Liver (tissue), 8 donors: ENCODE measurements at regions not wholly inside any gene's neighbourhood (a gene's known extent, or its start where the extent isn't known, plus 50 kb on each side); places are given as distances from the start of the nearest gene placed in this dataset.

Experiments
- DNase-seq: peaks from one replicate; pipeline ENCODE4 v3.0.0-alpha.2; 2017; ENCODE audit warnings: low spot score
- H3K27ac ChIP-seq, 2 donors: one replicate each; pipeline ENCODE4 v1.7.0; 2013; ENCODE audit warnings: inconsistent platforms in 2 of 2, low read length in 2 of 2, control low read depth in 1 of 2, low read depth in 1 of 2, mild to moderate bottlenecking in 1 of 2
- H3K27me3 ChIP-seq, 4 donors: one replicate each; pipeline versions ENCODE4 v1.6.1 to v1.7.0; 2013; ENCODE audit warnings: low read length in 3 of 4, inconsistent platforms in 1 of 4, mild to moderate bottlenecking in 1 of 4, moderate library complexity in 1 of 4; ENCODE audit not compliant: control insufficient read depth in 4 of 4, insufficient read depth in 4 of 4
- H3K36me3 ChIP-seq, 4 donors: one replicate each; pipeline versions ENCODE4 v1.6.1 to v1.7.0; 2013; ENCODE audit warnings: low read length in 3 of 4, mild to moderate bottlenecking in 3 of 4, low read depth in 1 of 4, moderate library complexity in 1 of 4; ENCODE audit not compliant: control insufficient read depth in 4 of 4, insufficient read depth in 3 of 4
- H3K4me1 ChIP-seq, 4 donors: one replicate each; pipeline versions ENCODE4 v1.6.1 to v1.7.0; 2013; ENCODE audit warnings: low read length in 3 of 4, mild to moderate bottlenecking in 3 of 4, moderate library complexity in 1 of 4; ENCODE audit not compliant: control insufficient read depth in 4 of 4, insufficient read depth in 4 of 4
- H3K4me3 ChIP-seq, 3 donors: one replicate each; pipeline versions ENCODE4 v1.6.1 to v1.7.0; 2013; ENCODE audit warnings: low read length in 3 of 3, control low read depth in 1 of 3, low read depth in 1 of 3, mild to moderate bottlenecking in 1 of 3
- H3K9ac ChIP-seq, 2 donors: one replicate each; pipeline ENCODE4 v1.7.0; 2013; ENCODE audit warnings: low read length in 2 of 2, mild to moderate bottlenecking in 2 of 2, moderate library complexity in 2 of 2, control low read depth in 1 of 2, low read depth in 1 of 2
- H3K9me3 ChIP-seq, 4 donors: one replicate each; pipeline versions ENCODE4 v1.6.1 to v1.7.0; 2013; ENCODE audit warnings: low read length in 3 of 4; ENCODE audit not compliant: control insufficient read depth in 4 of 4
- ATF3 ChIP-seq: IDR thresholded peaks from 2 replicates; pipeline ENCODE4 v1.6.1; 2016; ENCODE audit warnings: antibody characterized with exemption
- FOXA1 ChIP-seq: IDR thresholded peaks from 2 replicates; pipeline ENCODE4 v1.6.1; 2016; ENCODE audit warnings: antibody characterized with exemption
- FOXA2 ChIP-seq: IDR thresholded peaks from 2 replicates; pipeline ENCODE4 v1.6.1; 2016; ENCODE audit warnings: antibody characterized with exemption
- GABPA ChIP-seq, 2 donors: IDR thresholded peaks in 1 of 2; conservative IDR thresholded peaks in 1 of 2; 2 replicates each; pipeline ENCODE4 v1.6.1; 2016; ENCODE audit warnings: antibody characterized with exemption in 2 of 2, mild to moderate bottlenecking in 1 of 2, moderate library complexity in 1 of 2
- HNF4A ChIP-seq, 2 donors: conservative IDR thresholded peaks; 2 replicates each; pipeline ENCODE4 v1.6.1; 2016; ENCODE audit warnings: antibody characterized with exemption in 2 of 2, mild to moderate bottlenecking in 2 of 2
- HNF4G ChIP-seq: IDR thresholded peaks from 2 replicates; pipeline ENCODE4 v1.6.1; 2016; ENCODE audit warnings: antibody characterized with exemption
- JUND ChIP-seq, 2 donors: IDR thresholded peaks; 2 replicates each; pipeline ENCODE4 v1.6.1; 2016; ENCODE audit warnings: antibody characterized with exemption in 2 of 2
- MAX ChIP-seq: IDR thresholded peaks from 2 replicates; pipeline ENCODE4 v1.6.1; 2016; ENCODE audit warnings: antibody characterized with exemption
- NR2F2 ChIP-seq: IDR thresholded peaks from 2 replicates; pipeline ENCODE4 v1.6.1; 2016; ENCODE audit warnings: antibody characterized with exemption
- RAD21 ChIP-seq, 2 donors: IDR thresholded peaks; 2 replicates each; pipeline ENCODE4 v1.6.1; 2016; ENCODE audit warnings: antibody characterized with exemption in 2 of 2, mild to moderate bottlenecking in 2 of 2
- REST ChIP-seq: IDR thresholded peaks from 2 replicates; pipeline ENCODE4 v1.6.1; 2016; ENCODE audit warnings: antibody characterized with exemption, mild to moderate bottlenecking
- SP1 ChIP-seq: IDR thresholded peaks from 2 replicates; pipeline ENCODE4 v1.6.1; 2018; ENCODE audit warnings: antibody characterized with exemption, mild to moderate bottlenecking
- TAF1 ChIP-seq: conservative IDR thresholded peaks from 2 replicates; pipeline ENCODE4 v1.6.1; 2016; ENCODE audit warnings: antibody characterized with exemption, mild to moderate bottlenecking
- YY1 ChIP-seq: IDR thresholded peaks from 2 replicates; pipeline ENCODE4 v1.6.1; 2016; ENCODE audit warnings: antibody characterized with exemption, mild to moderate bottlenecking
- ZBTB33 ChIP-seq: IDR thresholded peaks from 2 replicates; pipeline ENCODE4 v1.6.1; 2016; ENCODE audit warnings: antibody characterized with exemption
- WGBS: extraction: QIAGEN DNeasy Blood & Tissue Kit; methylation state at CpG from one replicate; pipeline ENCODE4 v1.1.7; 2013; 5-methylcytosine and 5-hydroxymethylcytosine counted together
- TF ChIP-seq, protein P1 (sequence below): fragments of 150-350 bp; IDR thresholded peaks from 2 replicates; pipeline ENCODE4 v1.5.1; 2017; ENCODE audit warnings: improper control_type of control experiment, low read depth, low read length; ENCODE audit not compliant: missing input control
- donor health status: healthy.
- donor health status: healthy.
- donor health status: healthy.
- donor health status: healthy.
- donor health status: healthy.

DNA sequence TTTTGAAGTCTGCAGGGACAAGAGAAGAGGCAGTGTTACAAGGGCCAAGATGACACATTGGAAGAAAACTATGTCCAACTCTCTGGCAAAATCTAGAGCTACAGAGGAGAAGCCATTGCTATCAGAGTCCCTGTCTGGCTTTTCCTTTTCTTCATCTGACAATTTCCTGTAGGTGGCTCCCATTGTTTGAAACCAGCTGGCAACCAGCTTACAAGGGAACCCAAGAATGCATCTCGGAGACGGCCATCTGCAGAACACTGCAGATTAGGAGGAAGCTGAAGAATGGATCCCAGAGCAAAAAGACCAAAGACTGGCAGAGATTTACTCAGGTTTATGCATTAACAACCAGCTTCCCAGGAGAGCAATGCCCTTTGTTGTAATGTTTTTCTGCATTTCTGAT is 216.2 kb upstream of the CTSO start:
- Histone ChIP-seq H3K36me3 (no peaks in the 10 kb centered on the region), H3K9ac (no peak overlapping the region), H3K4me3 (no peak overlapping the region), H3K4me1 (peaks cover 0 to 3% (median 0%) of the 10 kb centered on the region in 4 donors), H3K27me3 (no peaks in the 10 kb centered on the region), H3K27ac (no peak overlapping the region), H3K9me3 (no peaks in the 10 kb centered on the region)
- no peak for DNase-seq
- 70% methylated on average over 2 of the region's 2 CpGs for WGBS
- TF ChIP-seq, protein P1, sequence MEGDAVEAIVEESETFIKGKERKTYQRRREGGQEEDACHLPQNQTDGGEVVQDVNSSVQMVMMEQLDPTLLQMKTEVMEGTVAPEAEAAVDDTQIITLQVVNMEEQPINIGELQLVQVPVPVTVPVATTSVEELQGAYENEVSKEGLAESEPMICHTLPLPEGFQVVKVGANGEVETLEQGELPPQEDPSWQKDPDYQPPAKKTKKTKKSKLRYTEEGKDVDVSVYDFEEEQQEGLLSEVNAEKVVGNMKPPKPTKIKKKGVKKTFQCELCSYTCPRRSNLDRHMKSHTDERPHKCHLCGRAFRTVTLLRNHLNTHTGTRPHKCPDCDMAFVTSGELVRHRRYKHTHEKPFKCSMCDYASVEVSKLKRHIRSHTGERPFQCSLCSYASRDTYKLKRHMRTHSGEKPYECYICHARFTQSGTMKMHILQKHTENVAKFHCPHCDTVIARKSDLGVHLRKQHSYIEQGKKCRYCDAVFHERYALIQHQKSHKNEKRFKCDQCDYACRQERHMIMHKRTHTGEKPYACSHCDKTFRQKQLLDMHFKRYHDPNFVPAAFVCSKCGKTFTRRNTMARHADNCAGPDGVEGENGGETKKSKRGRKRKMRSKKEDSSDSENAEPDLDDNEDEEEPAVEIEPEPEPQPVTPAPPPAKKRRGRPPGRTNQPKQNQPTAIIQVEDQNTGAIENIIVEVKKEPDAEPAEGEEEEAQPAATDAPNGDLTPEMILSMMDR: no peak
- TF ChIP-seq ATF3 (no peak), SP1 (no peak), HNF4A (conservative IDR thresholded peaks at IDR 0.05) (no peak), NR2F2 (no peak), HNF4G (no peak), GABPA (IDR thresholded peaks at IDR 0.05 in 1 of 2, conservative IDR thresholded peaks at IDR 0.05 in 1 of 2) (no peak), TAF1 (no peak), YY1 (no peak), FOXA2 (no peak), MAX (no peak), FOXA1 (no peak), ZBTB33 (no peak), JUND (IDR thresholded peaks at IDR 0.05) (no peak), RAD21 (IDR thresholded peaks at IDR 0.05) (no peak)

GRCh38 chr4:156169011-156169410 is 215.3 kb upstream of the CTSO start:
- Histone ChIP-seq H3K27ac (no peak overlapping the region), H3K4me3 (no peak overlapping the region), H3K27me3 (no peaks in the 10 kb centered on the region), H3K9ac (peak overlapping the region in 1 of 2 donors; percentile 38), H3K4me1 (peaks cover 0 to 3% (median 0%) of the 10 kb centered on the region in 4 donors), H3K36me3 (no peaks in the 10 kb centered on the region), H3K9me3 (no peaks in the 10 kb centered on the region)
- no peak for TF ChIP-seq SP1
- TF ChIP-seq RAD21 (IDR thresholded peaks at IDR 0.05): peak; percentile 24 to 41
- no peak for DNase-seq
- WGBS: 66% methylated on average over 3 of the region's 3 CpGs

DNA sequence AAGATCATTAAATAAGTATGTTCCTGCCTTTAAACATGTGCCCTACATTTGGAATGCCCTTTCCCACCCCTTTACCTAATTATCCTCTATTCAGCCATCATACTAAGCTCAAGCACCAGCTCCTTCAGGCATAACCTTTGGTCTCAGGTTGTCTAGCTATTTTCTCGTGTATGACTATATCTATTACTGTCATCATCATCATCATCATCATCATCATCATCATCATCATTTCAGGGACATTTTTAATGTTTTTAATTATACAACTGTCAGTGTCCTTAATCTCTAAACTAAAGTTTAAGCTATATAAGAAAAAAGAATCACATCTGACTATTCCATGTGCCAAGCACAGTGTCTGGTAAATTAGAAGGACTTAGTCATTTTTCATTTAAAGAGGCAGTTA is 214.6 kb upstream of the CTSO start:
- TF ChIP-seq YY1 (no peak), JUND (IDR thresholded peaks at IDR 0.05) (no peak), ZBTB33 (no peak), TAF1 (no peak), REST (no peak), HNF4A (conservative IDR thresholded peaks at IDR 0.05) (no peak)
- TF ChIP-seq, protein P1: no peak

More for the DNA sequence above, 214.6 kb upstream of the CTSO start:
- Histone ChIP-seq H3K27ac (no peak overlapping the region), H3K36me3 (no peaks in the 10 kb centered on the region), H3K9me3 (no peaks in the 10 kb centered on the region), H3K9ac (no peak overlapping the region), H3K4me3 (no peak overlapping the region), H3K27me3 (no peaks in the 10 kb centered on the region), H3K4me1 (peaks cover 0 to 3% (median 0%) of the 10 kb centered on the region in 4 donors)
- DNase-seq: no peak
- WGBS: 2% methylated on average over 1 of the region's 1 CpG
